Suprapubic skin (tissue), 4 donors: ENCODE measurements at regions not wholly inside any gene's neighbourhood (a gene's known extent, or its start where the extent isn't known, plus 50 kb on each side); places are given as distances from the start of the nearest gene placed in this dataset.

Experiments
- DNase-seq, 2 donors: peaks; one replicate each; pipeline ENCODE4 v3.0.0-alpha.2; 2019; ENCODE audit warnings: low spot score in 2 of 2
- H3K27ac ChIP-seq: fragments of 200-600 bp; sonication (generic); one replicate; pipeline ENCODE4 v1.5.1; 2019
- H3K27me3 ChIP-seq: fragments of 200-600 bp; sonication (generic); one replicate; pipeline ENCODE4 v1.5.1; 2019
- H3K36me3 ChIP-seq: fragments of 200-600 bp; sonication (generic); one replicate; pipeline ENCODE4 v1.5.1; 2019
- H3K4me1 ChIP-seq: fragments of 200-600 bp; sonication (generic); one replicate; pipeline ENCODE4 v1.5.1; 2019
- H3K4me3 ChIP-seq: fragments of 200-600 bp; sonication (generic); one replicate; pipeline ENCODE4 v1.5.1; 2019; ENCODE audit warnings: mild to moderate bottlenecking
- H3K9me3 ChIP-seq: fragments of 200-600 bp; sonication (generic); one replicate; pipeline ENCODE4 v1.5.1; 2019
- EP300 ChIP-seq: sonication (generic); formaldehyde crosslinking; IDR thresholded peaks from one replicate; pipeline ENCODE4 v1.6.1; 2017; ENCODE audit warnings: antibody characterized with exemption
- POLR2A ChIP-seq, 2 donors: fragments of 450-650 bp; IDR thresholded peaks; one replicate each; pipeline ENCODE4 v1.6.1; 2017; ENCODE audit warnings: antibody characterized with exemption in 2 of 2, mild to moderate bottlenecking in 2 of 2, moderate library complexity in 2 of 2
- POLR2AphosphoS5 ChIP-seq, 3 donors: sonication (generic); formaldehyde crosslinking; IDR thresholded peaks; one replicate each; pipeline ENCODE4 v1.6.1; 2017; ENCODE audit warnings: antibody characterized with exemption in 3 of 3
- WGBS: methylation state at CpG from one replicate; pipeline ENCODE4 v1.1.5; 2018; 5-methylcytosine and 5-hydroxymethylcytosine counted together
- TF ChIP-seq, protein P1 (sequence below), 2 donors: fragments of 200-600 bp in 1 of 2; fragments of 450-650 bp in 1 of 2; sonication (generic) in 1 of 2; IDR thresholded peaks; one replicate each; pipeline ENCODE4 v1.5.1; 2016 to 2019; ENCODE audit warnings: antibody characterized with exemption in 2 of 2, mild to moderate bottlenecking in 1 of 2, moderate library complexity in 1 of 2

DNA sequence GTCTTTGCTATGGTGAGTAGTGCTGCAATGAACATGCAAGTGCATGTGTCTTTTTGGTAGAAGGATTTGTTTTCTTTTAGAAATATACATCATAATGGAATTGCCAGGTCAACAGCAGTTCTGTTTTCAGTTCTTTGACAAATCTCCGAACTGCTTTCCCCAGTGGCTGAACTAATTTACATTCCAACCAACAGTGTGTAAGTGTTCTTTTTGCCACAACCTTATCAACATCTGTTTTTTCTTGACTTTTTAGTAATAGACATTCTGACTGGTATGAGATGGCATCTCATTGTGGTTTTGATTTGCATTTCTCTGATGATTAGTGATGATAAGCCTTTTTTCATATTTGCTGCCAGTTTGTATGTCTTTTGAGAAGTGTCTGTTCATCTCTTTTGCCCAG, 406.3 kb downstream of the DTHD1 start:
- H3K27me3 ChIP-seq, result no peaks in the 10 kb centered on the region
- H3K4me3 ChIP-seq, result no peak overlapping the region
- 81% methylated on average over 1 of the region's 1 CpG for WGBS
- H3K36me3 ChIP-seq, result no peaks in the 10 kb centered on the region
- H3K27ac ChIP-seq, result no peak overlapping the region
- TF ChIP-seq POLR2AphosphoS5 (IDR thresholded peaks at IDR 0.05), result no peak
- no peak for TF ChIP-seq EP300
- TF ChIP-seq POLR2A (IDR thresholded peaks at IDR 0.05), result no peak
- TF ChIP-seq, protein P1, sequence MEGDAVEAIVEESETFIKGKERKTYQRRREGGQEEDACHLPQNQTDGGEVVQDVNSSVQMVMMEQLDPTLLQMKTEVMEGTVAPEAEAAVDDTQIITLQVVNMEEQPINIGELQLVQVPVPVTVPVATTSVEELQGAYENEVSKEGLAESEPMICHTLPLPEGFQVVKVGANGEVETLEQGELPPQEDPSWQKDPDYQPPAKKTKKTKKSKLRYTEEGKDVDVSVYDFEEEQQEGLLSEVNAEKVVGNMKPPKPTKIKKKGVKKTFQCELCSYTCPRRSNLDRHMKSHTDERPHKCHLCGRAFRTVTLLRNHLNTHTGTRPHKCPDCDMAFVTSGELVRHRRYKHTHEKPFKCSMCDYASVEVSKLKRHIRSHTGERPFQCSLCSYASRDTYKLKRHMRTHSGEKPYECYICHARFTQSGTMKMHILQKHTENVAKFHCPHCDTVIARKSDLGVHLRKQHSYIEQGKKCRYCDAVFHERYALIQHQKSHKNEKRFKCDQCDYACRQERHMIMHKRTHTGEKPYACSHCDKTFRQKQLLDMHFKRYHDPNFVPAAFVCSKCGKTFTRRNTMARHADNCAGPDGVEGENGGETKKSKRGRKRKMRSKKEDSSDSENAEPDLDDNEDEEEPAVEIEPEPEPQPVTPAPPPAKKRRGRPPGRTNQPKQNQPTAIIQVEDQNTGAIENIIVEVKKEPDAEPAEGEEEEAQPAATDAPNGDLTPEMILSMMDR (IDR thresholded peaks at IDR 0.05), result no peak
- peaks cover 5% of the 10 kb centered on the region for H3K9me3 ChIP-seq
- no peaks in the 10 kb centered on the region for H3K4me1 ChIP-seq
- DNase-seq, result no peak

DNA sequence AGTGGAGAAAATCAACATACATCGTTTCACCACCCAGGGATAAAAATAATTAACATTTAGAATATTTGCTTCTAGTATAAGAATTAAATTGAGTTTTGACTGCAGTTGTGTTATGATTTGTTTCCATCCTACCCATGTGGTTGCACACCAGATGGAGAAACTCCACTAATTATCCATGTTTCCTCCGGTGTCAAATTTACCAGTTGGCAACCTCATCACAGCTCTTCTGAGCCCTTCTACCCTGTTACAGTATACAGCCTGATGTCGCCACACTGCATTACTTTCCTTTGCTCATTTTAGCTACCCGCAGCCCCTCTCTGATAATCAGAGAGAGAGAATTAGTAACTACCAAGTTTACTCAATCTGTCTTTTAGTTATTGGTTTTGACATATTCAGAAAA, 411.2 kb downstream of the DTHD1 start:
- no peaks in the 10 kb centered on the region for H3K36me3 ChIP-seq
- H3K9me3 ChIP-seq, result peaks cover 5% of the 10 kb centered on the region
- H3K4me3 ChIP-seq, result no peak overlapping the region
- no peaks in the 10 kb centered on the region for H3K4me1 ChIP-seq
- no peaks in the 10 kb centered on the region for H3K27me3 ChIP-seq
- TF ChIP-seq, protein P1 (IDR thresholded peaks at IDR 0.05), result no peak
- no peak for TF ChIP-seq POLR2AphosphoS5 (IDR thresholded peaks at IDR 0.05)
- no peak for TF ChIP-seq POLR2A (IDR thresholded peaks at IDR 0.05)
- TF ChIP-seq EP300, result no peak
- no peak for DNase-seq
- WGBS, result 88% methylated on average over 4 of the region's 4 CpGs
- H3K27ac ChIP-seq, result no peak overlapping the region

DNA sequence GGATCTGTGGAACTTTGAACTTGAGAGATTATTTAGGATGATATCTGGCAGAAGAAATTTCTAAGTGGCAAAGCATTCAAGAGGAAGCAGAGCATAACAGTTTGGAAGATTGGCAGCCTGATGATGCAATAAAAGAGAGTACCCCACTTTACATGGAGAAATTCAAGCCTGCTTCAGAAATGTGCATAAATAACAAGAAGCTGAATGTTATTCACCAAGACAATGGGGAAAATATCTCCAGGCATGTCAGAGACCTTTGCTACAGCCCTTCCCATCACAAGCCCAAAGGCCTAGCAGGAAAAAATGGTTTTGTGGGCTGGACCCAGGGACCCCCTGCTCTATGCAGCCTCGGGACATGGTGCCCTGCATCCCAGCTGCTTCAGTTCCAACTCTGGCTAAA, 420.8 kb downstream of the DTHD1 start:
- Histone ChIP-seq H3K9me3 (no peaks in the 10 kb centered on the region), H3K36me3 (no peaks in the 10 kb centered on the region), H3K4me3 (no peak overlapping the region), H3K4me1 (no peaks in the 10 kb centered on the region), H3K27ac (no peak overlapping the region), H3K27me3 (no peaks in the 10 kb centered on the region)
- WGBS, result no CpG with 5 or more reads among the region's 1 CpG
- TF ChIP-seq EP300 (no peak), POLR2A (IDR thresholded peaks at IDR 0.05) (no peak), POLR2AphosphoS5 (IDR thresholded peaks at IDR 0.05) (no peak)
- TF ChIP-seq, protein P1 (IDR thresholded peaks at IDR 0.05), result no peak
- DNase-seq, result no peak

DNA sequence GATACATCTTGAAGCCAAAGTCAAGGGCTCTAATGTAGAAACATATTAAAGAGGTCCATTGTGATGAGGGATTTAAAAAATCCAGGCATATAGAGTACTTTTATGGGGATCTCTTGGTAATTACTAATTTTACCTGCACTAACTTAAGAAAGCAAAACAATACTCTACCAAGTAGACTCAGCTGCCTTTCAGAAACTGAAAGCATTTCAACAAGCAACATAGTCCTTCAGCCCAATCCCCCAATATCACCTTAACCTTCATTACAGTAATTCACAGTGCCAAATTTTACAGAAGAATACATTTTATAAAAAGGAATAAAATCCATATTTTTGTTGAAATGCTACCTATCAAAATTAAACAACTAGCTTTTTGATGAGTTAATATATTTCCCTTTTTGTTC, 422.9 kb downstream of the DTHD1 start:
- no peaks in the 10 kb centered on the region for H3K4me1 ChIP-seq

DNA sequence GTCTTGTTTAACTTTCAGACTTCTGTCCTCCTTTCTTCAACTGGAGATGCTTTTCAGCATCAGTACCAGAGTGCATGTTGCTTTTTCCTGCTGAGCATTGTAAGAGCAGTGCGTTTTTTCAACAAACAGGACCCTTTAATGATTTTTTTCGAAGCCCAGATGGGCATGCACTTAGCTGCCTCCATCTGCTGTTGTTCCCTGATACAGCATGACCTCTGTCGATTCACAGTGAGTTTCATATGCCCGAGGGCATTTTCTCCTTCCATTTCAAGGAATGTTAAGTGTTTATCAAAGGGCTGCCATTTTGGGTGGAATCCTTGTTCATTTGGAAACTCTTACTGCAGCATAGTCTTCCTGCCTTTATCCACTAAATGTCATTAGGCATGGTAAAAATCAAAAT, 428.6 kb downstream of the DTHD1 start:
- 67% methylated on average over 4 of the region's 4 CpGs for WGBS
- Histone ChIP-seq H3K27me3 (no peaks in the 10 kb centered on the region), H3K4me3 (no peak overlapping the region), H3K4me1 (no peaks in the 10 kb centered on the region), H3K36me3 (no peaks in the 10 kb centered on the region), H3K9me3 (no peaks in the 10 kb centered on the region), H3K27ac (no peak overlapping the region)
- TF ChIP-seq EP300 (no peak), POLR2AphosphoS5 (IDR thresholded peaks at IDR 0.05) (no peak), POLR2A (IDR thresholded peaks at IDR 0.05) (no peak)
- TF ChIP-seq, protein P1 (IDR thresholded peaks at IDR 0.05), result no peak
- DNase-seq, result no peak

More for the DNA sequence above, 422.9 kb downstream of the DTHD1 start:
- no peaks in the 10 kb centered on the region for H3K9me3 ChIP-seq
- DNase-seq, result no peak
- TF ChIP-seq POLR2A (IDR thresholded peaks at IDR 0.05) (no peak), POLR2AphosphoS5 (IDR thresholded peaks at IDR 0.05) (no peak), EP300 (no peak)
- TF ChIP-seq, protein P1 (IDR thresholded peaks at IDR 0.05), result no peak
- H3K27ac ChIP-seq, result no peak overlapping the region
- H3K36me3 ChIP-seq, result no peaks in the 10 kb centered on the region
- no peak overlapping the region for H3K4me3 ChIP-seq
- no peaks in the 10 kb centered on the region for H3K27me3 ChIP-seq
